ENCODE measurements at regions not wholly inside any gene's neighbourhood (a gene's known extent, or its start where the extent isn't known, plus 50 kb on each side); places are given as distances from the start of the nearest gene placed in this dataset.

GRCh38 chr4:24411299-24411698 is 173.1 kb downstream of the DHX15 start:
- TF ChIP-seq POLR2A (IDR thresholded peaks at IDR 0.05): no peak
- no peak for TF ChIP-seq CTCF (IDR thresholded peaks at IDR 0.05)
